Esophagus muscularis mucosa (tissue), 3 donors: ENCODE measurements at regions not wholly inside any gene's neighbourhood (a gene's known extent, or its start where the extent isn't known, plus 50 kb on each side); places are given as distances from the start of the nearest gene placed in this dataset.

Experiments
- POLR2A ChIP-seq: fragments of 450-650 bp; IDR thresholded peaks from one replicate; pipeline ENCODE4 v1.6.1; 2017; ENCODE audit warnings: antibody characterized with exemption, moderate library complexity, mild to moderate bottlenecking, low read depth
- TF ChIP-seq, protein P1 (sequence below), 3 experiments: fragments of 200-600 bp in 2 of 3; fragments of 450-650 bp in 1 of 3; sonication (generic) in 2 of 3; IDR thresholded peaks; one replicate each; pipeline ENCODE4 v1.5.1; 2017 to 2019; ENCODE audit warnings: antibody characterized with exemption in 3 of 3, mild to moderate bottlenecking in 2 of 3, moderate library complexity in 1 of 3

DNA sequence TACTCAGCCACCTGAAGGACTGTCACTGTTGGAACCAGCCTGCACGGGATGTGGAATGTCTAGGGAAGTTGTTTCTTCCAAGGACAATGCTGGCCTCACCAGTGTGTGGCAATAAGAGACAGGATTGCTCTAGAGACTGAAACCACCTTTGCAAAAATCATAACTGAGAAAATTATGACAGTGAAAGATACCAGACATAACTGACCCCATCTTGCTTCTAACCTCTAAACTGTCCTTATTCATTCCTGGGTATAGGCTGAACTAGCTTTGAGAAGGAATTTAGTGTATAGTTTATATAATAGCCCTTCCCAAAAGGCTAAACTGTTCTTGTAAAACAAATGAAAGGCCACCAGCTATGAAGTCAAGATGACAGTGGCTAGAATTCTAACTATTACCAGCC lies 83.6 kb downstream of the IER5 start:
- TF ChIP-seq POLR2A, result no peak
- TF ChIP-seq, protein P1, sequence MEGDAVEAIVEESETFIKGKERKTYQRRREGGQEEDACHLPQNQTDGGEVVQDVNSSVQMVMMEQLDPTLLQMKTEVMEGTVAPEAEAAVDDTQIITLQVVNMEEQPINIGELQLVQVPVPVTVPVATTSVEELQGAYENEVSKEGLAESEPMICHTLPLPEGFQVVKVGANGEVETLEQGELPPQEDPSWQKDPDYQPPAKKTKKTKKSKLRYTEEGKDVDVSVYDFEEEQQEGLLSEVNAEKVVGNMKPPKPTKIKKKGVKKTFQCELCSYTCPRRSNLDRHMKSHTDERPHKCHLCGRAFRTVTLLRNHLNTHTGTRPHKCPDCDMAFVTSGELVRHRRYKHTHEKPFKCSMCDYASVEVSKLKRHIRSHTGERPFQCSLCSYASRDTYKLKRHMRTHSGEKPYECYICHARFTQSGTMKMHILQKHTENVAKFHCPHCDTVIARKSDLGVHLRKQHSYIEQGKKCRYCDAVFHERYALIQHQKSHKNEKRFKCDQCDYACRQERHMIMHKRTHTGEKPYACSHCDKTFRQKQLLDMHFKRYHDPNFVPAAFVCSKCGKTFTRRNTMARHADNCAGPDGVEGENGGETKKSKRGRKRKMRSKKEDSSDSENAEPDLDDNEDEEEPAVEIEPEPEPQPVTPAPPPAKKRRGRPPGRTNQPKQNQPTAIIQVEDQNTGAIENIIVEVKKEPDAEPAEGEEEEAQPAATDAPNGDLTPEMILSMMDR (IDR thresholded peaks at IDR 0.05), result no peak
